ENCODE measurements at regions not wholly inside any gene's neighbourhood (a gene's known extent, or its start where the extent isn't known, plus 50 kb on each side); places are given as distances from the start of the nearest gene placed in this dataset.
"Not testable (repeated sequence)": the region's sequence is repeated elsewhere in the genome, so short reads cannot be mapped to it uniquely, and the experiment has no call there.

- in situ Hi-C loops (cut with HindIII; ENCODE audit: low sequenced_read_pairs), result no loop called here
These were observed 339.6 kb upstream of the PCDH10 start for GRCh38 chr4:132809298-132810032.

- in situ Hi-C loops (cut with HindIII; ENCODE audit: low sequenced_read_pairs), result not testable (repeated sequence)
These were observed 336.0 kb upstream of the PCDH10 start for GRCh38 chr4:132813061-132813460.

- in situ Hi-C loops (cut with HindIII; ENCODE audit: low sequenced_read_pairs), result no loop called here
These were observed 331.0 kb upstream of the PCDH10 start for GRCh38 chr4:132818091-132818490.

GRCh38 chr4:132823419-132823818 lies 325.7 kb upstream of the PCDH10 start:
- in situ Hi-C loops (cut with HindIII; ENCODE audit: low sequenced_read_pairs), result no loop called here

- in situ Hi-C loops (cut with HindIII; ENCODE audit: low sequenced_read_pairs), result no loop called here
These were observed 324.3 kb upstream of the PCDH10 start for GRCh38 chr4:132824761-132825160.

DNA sequence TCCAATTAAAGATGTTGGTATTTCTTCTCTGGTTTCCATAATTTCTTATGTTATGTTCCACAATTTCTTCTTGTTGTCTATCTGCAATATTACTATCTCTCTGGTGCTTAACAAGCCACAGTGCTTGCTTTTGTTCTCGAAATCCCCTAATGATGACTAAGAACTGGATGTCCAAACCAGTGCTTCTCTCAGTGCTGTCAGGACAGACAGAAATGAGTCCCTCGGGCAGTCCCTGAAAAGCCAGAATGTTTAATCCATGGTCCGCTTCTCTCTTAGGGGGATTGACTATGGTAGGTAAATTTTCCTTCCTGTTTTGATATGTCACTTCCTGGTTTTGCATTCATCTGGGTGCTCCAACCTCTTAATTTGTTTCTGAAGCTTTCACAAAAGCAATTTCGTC lies 321.6 kb upstream of the PCDH10 start:
- in situ Hi-C loops (cut with HindIII; ENCODE audit: low sequenced_read_pairs), result no loop called here

DNA sequence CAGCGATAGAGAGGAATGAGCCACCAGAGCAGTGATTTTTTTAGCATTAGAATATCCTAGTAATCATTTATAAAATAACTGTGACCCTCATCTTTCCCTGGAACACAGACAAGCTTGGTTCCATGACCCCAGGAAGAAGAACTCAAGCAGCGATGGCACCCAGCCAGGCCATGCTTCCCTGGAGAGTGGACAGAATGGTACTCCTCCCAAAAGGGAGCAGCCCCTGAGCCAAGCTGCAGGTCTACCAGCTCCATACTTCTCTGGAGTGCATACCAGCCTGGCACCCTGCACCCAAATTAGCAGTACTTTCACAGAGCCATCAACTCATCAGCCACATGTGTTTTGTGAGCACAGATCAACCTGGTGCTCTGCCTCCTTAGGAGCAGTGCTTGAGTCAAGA lies 310.9 kb upstream of the PCDH10 start:
- in situ Hi-C loops (cut with HindIII; ENCODE audit: low sequenced_read_pairs), result no loop called here

DNA sequence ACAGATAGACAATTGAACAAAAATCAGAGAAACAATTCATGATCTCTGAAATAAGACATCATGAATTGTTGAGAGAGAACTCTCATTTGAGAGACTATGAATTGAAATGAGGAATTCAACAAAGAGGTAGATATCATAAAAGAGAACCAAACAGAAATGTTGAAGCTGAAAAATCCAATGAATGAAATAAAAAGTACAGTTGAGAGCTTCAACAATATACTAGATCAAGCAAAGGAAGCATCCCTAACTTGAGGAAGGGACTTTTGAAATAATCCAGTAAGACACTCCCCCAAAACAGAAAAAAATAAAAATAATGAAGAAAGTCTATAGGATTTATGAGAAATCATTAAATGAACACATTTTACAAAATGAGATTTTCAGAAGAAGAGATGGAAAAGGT lies 310.0 kb upstream of the PCDH10 start:
- in situ Hi-C loops (cut with HindIII; ENCODE audit: low sequenced_read_pairs), result no loop called here

DNA sequence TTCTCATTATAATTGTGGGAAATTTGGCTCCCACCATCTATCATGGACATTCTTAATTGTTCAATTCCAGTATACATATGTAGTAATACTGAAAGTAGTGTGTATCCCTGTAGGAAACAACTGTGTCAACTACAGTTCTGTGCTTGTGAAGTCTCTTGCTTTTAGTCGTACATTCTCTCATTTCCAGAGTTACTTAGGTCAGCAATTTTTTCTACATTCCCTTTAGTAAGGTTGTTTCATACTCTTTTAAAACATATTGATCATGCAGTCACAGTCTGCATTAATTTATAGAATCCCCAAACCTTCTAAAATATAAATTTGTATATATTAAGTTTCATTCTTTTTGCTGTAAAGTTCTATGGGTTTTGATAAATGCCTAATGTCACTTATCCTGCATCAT lies 289.2 kb upstream of the PCDH10 start:
- in situ Hi-C loops (cut with HindIII; ENCODE audit: low sequenced_read_pairs), result no loop called here

- in situ Hi-C loops (cut with HindIII; ENCODE audit: low sequenced_read_pairs), result no loop called here
These were observed 288.1 kb upstream of the PCDH10 start for GRCh38 chr4:132860976-132861375.

DNA sequence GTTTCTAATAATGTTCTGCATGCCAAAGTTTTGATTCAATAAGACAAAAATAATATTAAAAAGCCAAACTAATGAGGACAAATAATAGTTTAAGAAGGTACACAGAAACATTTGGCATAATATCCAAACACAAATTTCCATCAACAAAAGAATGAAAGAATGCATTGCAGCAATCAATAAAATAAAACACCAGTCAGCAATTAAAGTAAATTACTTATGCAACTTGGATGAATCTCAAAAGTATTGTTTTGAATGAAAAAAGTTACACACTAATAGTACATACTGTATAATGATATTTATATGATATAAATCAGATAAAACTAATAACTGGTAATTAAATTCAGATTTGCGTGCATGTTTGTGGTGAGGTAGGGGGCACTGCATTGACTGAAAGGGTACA lies 285.5 kb upstream of the PCDH10 start:
- in situ Hi-C loops (cut with HindIII; ENCODE audit: low sequenced_read_pairs), result no loop called here

DNA sequence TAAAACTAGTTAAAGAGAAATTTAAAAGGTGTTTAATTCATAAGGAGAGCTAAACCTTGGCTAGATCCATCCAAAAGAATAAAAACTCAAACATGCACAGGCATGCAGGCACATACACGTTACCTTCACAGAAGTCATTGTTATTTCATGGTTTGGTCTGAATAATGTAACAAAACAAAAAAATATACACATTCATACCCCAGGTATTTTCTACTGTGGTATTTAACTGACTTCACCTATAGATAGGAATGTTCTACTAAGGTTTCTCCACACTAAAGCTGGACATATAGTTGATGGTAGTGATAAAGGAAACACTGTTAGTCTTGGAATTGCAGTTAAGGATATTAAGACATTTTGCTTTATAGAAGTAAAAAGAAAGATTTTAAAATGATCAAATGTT lies 283.6 kb upstream of the PCDH10 start:
- in situ Hi-C loops (cut with HindIII; ENCODE audit: low sequenced_read_pairs), result no loop called here

GRCh38 chr4:132865922-132866321 lies 283.2 kb upstream of the PCDH10 start:
- in situ Hi-C loops (cut with HindIII; ENCODE audit: low sequenced_read_pairs), result no loop called here

DNA sequence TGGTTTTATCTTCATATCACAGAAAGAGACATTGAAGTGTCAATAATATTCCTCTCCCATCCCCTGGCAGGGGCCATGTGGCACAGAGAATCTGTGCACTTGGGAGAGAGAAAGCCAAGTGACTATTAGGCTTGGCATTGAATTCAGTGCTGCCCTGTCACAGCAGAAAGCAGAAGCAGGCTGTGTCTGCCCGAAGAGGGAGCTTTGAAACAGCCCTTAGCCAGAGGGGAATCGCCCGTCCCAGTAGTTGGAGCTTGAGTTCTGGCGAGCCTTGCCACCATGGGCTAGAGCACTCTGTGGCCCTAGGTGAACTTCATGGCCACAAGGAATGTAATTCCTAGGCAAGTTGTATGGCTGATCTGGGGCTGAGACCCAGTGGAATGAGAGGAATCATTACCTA lies 282.5 kb upstream of the PCDH10 start:
- in situ Hi-C loops (cut with HindIII; ENCODE audit: low sequenced_read_pairs), result no loop called here

GRCh38 chr4:132893787-132894186 lies 255.3 kb upstream of the PCDH10 start:
- in situ Hi-C loops (cut with HindIII; ENCODE audit: low sequenced_read_pairs), result no loop called here

GRCh38 chr4:132901224-132901623 lies 247.9 kb upstream of the PCDH10 start:
- in situ Hi-C loops (cut with HindIII; ENCODE audit: low sequenced_read_pairs), result no loop called here

- in situ Hi-C loops (cut with HindIII; ENCODE audit: low sequenced_read_pairs), result no loop called here
These were observed 238.8 kb upstream of the PCDH10 start for GRCh38 chr4:132910229-132910748.

GRCh38 chr4:132918096-132918495 lies 231.0 kb upstream of the PCDH10 start:
- in situ Hi-C loops (cut with HindIII; ENCODE audit: low sequenced_read_pairs), result no loop called here

- in situ Hi-C loops (cut with HindIII; ENCODE audit: low sequenced_read_pairs), result no loop called here
These were observed 225.6 kb upstream of the PCDH10 start for GRCh38 chr4:132923516-132923915.

DNA sequence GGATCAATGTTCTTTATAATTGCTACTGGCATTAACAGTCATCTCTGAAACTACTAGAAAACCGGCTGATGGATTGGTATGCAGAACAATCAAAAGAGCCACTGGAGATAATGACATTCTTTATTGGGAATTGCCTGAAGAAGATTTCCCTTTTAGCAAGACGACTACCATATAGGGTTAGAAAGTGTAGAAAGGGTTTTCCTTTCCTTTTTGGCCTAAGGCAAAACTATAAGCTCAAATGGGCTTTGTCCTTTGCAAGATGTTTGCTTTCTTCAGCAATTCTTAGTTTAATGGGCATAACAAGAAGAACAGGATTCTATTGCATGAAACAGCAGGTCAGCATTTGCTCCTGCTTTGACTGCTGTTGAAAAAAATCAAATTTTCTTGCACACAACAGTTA lies 214.2 kb upstream of the PCDH10 start:
- in situ Hi-C loops (cut with HindIII; ENCODE audit: low sequenced_read_pairs), result no loop called here

- in situ Hi-C loops (cut with HindIII; ENCODE audit: low sequenced_read_pairs), result no loop called here
These were observed 193.9 kb upstream of the PCDH10 start for GRCh38 chr4:132955146-132955545.

DNA sequence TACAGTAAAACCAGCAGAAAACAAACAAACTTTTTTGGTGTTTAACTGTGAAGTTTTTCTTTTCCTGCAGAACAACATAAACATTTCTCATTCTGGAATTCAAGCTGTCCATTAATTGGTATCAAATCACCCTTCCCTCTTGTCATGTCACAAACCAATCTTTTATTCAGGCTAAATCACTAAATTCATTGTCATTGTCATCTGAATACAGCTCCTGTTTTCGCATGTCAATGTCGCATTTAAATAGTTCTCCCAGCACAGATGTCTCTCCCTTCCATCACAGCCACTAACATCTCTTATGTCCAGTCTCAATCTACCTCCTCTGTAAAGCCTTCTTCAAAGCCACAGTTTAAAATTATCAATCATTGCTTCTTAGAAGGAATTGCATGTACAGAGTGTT lies 192.1 kb upstream of the PCDH10 start:
- in situ Hi-C loops (cut with HindIII; ENCODE audit: low sequenced_read_pairs), result no loop called here
